ENCODE measurements at regions not wholly inside any gene's neighbourhood (a gene's known extent, or its start where the extent isn't known, plus 50 kb on each side); places are given as distances from the start of the nearest gene placed in this dataset.

- no peak for DNase-seq (ENCODE audit: low spot score)
Measured at GRCh38 chr2:106981491-106981890, 95.5 kb upstream of the ST6GAL2 start.

- DNase-seq (ENCODE audit: low spot score): no peak
Measured at GRCh38 chr2:106982350-106982749, 96.4 kb upstream of the ST6GAL2 start.

GRCh38 chr2:106983305-106983704 is 97.3 kb upstream of the ST6GAL2 start:
- DNase-seq (ENCODE audit: low spot score): no peak

GRCh38 chr2:106988361-106988760 is 102.4 kb upstream of the ST6GAL2 start:
- no peak for DNase-seq (ENCODE audit: low spot score)

- no peak for DNase-seq (ENCODE audit: low spot score)
Measured at GRCh38 chr2:106990297-106990696, 104.3 kb upstream of the ST6GAL2 start.

GRCh38 chr2:106991866-106992265 is 105.9 kb upstream of the ST6GAL2 start:
- no peak for DNase-seq (ENCODE audit: low spot score)

DNA sequence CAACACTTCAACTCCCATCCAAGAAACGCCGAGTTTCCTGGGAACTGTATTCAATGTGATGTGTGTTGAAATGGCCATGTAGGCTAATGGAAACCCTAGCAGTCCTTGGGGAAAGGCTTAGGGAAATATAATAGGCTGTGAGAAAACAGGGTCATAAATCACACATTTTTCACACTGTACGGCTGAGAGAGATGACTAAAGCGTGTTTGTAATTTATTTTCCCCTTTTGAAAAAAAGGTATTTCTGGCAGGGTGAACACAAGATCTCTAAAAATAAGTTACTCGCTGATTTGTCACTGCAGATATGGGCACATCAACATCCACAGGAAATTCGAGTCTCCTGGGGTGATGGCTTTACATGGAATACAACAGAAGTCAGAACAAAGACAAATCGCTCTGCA is 109.6 kb upstream of the ST6GAL2 start:
- no peak for DNase-seq (ENCODE audit: low spot score)

DNA sequence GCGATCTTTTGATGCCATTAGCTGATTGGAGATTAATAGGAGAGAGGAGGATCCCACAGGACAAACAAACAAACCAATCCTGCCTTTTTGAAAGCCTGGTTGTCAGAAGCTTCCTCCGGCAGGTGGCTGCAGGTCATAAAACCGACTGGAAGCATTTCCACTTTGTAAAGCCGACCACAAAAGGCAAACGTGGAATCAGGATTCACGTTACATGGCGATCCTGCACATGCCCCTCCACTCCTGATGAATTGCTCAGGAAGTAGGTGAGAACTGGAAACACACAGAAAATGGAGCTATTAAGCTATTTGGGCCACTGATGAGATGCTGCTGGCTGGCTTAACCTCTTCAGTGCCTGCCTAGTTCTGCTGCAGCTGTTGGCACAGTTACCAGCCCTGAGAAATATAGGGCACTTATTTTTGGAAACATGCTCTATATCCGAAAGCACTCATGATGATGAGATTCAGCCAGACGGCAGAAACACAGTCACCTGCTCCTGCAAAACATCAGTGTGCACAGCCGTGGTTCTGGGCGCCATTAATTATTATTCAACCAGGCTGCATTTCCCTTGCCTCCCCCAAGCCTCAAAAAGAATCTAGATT is 110.3 kb upstream of the ST6GAL2 start:
- DNase-seq (ENCODE audit: low spot score): no peak

- DNase-seq (ENCODE audit: low spot score): no peak
Measured at GRCh38 chr2:106997204-106997603, 111.2 kb upstream of the ST6GAL2 start.

DNA sequence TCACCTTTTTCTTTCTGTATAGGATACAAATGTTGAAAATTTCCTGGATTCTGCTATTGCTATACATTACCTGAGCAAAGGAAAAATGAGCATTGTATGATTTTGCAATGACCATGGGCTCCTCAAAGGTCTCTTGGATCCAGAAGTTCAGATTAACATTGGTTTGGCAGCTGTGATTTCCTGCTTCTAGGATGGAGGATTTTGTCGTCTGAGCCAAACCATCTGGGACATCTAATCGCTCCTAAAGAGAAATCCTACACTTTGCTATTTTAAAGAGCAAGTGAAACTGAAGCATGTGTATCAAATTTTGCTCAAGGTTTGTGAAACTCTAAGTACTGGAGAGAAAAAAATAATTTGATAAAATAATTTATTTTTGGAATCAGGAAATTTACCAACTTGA is 115.1 kb upstream of the ST6GAL2 start:
- DNase-seq (ENCODE audit: low spot score): no peak

DNA sequence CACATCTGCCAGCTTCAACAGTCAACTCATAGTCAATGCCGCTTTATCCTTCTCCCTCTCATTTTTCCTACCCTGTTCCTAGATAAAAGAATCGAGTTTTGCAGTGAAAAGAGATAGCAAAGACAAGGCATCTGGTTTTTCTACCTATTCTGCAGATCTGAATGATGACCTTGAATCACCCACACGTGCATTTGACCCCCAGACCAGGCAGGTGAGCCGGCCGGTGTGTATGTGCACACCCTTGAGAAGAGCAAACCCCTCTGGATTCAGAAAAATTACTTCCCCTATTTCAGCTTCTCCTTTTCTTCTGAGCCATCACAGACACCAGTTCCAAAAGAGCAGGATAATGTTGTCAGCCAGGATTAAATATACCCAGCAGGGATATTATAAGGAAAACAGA is 115.6 kb upstream of the ST6GAL2 start:
- DNase-seq (ENCODE audit: low spot score): no peak

DNA sequence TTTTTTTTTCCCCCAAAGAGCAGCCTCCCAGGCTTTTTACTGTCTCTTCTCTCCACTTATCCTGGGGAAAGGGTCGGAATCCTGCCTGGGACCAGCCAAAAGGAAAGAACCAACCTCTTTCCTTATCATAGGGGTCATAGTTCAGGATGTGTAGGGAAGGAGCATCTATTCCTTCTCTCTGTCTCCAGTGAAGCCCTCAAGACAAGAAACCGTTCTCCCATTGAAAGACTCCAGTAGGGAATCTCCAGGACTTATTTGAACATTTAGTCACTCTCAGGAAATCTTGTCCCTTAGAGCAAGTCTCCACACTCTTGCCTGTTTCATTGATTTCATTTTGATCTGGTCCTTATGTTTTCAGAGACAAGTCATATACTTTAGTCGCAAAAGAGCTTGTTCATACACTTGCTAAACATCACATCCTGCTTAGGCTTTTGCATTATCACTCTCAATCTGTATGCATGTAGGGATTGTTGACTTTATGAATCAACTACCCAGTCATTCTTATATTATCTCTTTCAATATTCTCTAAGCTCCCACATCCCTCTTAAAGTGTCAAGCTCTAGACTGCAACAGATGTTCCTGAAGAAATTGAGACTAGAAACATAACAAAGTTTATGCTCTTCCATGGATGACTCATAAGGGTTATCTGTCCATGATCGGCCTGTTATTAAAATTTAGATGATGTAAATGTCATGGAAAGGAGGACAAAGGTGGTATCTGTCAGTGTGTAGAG is 116.2 kb upstream of the ST6GAL2 start:
- DNase-seq (ENCODE audit: low spot score): no peak

GRCh38 chr2:107002735-107003134 is 116.8 kb upstream of the ST6GAL2 start:
- no peak for DNase-seq (ENCODE audit: low spot score)

DNA sequence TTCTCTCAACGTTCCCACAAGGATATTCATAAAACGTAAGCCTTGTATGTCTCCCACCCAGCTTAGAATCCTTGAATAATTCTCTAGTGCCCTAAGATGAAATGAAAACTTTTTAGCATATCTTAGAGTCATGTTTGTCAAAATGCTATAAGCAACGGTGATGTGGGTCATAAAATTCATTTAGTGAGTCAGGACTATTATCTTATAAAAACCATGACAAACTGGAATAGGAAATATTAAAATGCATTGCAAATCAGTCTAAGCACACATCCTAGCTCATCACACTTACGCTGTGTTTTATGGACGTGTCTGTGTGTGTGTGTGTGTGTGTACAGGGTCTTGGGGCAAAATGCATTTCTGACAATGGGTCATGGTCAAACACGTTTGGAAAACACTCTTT is 119.9 kb upstream of the ST6GAL2 start:
- DNase-seq (ENCODE audit: low spot score): no peak

DNA sequence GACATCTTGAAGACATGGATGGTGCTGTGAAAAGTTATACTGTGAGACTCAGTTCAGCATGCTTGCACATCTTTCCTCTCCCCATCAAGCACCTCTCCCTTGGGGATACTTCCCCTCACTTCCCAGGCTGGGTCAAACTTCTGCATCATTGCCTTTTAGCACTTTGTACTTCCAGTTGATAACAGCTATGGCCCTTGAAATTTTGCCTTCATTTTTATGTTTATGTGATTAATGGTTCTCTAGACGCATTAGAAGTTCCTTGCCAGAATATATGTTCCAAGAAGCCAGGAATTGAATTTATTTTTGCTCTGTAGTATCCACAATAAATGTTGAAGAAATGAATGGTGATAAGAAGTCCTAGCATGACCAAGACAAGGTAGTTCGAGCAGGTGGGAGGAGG is 120.9 kb upstream of the ST6GAL2 start:
- DNase-seq (ENCODE audit: low spot score): no peak

DNA sequence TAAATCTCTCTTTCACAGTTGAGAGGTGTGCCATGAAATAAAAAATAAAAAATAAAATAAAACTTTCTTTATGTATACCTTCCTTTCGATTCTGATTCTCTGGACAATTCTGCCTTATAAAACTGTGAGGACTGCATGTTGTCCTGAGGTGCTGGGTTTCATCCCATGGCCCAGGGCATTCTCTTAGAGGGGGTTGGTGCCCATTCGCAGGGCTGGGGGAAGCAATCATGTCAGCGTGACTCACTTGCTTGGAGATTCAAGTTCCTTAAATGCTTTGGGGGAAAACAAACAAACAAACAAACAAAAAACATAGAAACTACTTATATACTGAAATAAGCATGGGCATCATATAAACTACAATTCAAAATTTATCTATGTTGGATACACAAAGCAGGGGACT is 122.0 kb upstream of the ST6GAL2 start:
- no peak for DNase-seq (ENCODE audit: low spot score)

GRCh38 chr2:107008843-107009242 is 122.9 kb upstream of the ST6GAL2 start:
- DNase-seq (ENCODE audit: low spot score): no peak

DNA sequence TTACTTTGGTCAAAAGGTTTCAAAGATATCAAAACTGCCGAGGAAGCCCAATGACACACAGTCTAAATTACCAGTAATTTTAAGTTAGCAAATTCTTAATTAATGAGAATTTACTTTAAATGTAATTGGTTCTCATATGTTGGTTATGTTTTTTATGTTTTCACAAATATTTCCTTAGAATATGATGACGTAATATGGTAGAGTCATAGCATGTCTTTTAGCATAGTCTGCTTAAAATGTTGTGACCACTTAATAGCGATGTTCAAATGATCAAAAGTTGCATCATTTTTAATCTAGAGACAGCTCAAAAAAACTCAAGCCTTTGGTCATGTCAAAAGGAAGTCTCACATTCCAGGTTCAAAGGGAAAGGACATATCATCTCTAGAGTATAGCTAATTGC is 123.3 kb upstream of the ST6GAL2 start:
- DNase-seq (ENCODE audit: low spot score): no peak

DNA sequence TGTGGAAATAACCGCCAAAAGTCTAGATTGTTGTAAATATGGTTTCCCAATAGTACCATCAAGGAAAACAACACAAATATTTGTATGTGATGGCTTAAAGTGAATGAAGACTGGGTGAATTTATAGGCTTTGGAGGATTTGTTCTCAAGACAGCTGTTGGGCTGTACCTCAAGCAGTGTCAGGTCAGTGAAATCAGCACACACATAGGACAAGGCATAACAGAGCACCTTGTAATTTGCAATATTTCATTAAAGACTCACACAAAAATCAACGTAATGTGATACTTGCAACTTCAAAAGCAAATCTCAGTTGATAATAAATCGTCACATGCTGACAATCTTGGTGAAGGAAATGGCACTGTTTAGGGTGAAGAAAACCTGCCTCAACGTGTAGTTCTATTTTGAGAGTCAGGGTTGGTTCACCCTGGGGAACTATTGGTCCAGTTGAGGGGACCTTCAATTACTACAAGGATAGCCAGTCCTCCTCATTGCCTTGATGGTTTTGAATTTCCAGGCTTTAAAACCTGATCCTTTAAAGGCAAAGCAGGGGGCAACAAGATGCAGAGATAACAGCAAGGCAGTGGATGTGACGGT is 126.8 kb upstream of the ST6GAL2 start:
- DNase-seq (ENCODE audit: low spot score): no peak

GRCh38 chr2:107013884-107014283 is 127.9 kb upstream of the ST6GAL2 start:
- DNase-seq (ENCODE audit: low spot score): no peak

- DNase-seq (ENCODE audit: low spot score): no peak
Measured at GRCh38 chr2:107018366-107018765, 132.4 kb upstream of the ST6GAL2 start.

GRCh38 chr2:107020392-107020791 is 134.4 kb upstream of the ST6GAL2 start:
- DNase-seq (ENCODE audit: low spot score): no peak

DNA sequence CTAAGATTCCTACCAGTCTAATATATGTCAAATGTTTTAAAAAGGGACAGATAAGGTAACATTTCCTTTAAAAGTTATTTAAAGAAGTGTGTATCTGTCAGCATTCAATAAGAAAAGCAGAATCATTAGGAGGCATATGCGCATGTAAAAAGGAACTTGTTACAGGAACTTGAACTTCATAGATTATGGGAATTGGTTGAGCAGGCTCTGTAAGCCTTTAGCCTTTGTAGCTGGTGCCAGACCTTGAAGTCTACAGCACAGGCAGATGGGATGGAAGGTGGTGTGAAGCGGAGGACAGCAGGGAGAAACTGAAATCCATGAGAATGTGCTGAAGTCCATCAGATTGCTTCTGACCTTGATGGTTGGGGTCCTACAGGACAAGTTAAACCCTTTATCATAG is 138.3 kb upstream of the ST6GAL2 start:
- no peak for DNase-seq (ENCODE audit: low spot score)
